ENCODE measurements at regions not wholly inside any gene's neighbourhood (a gene's known extent, or its start where the extent isn't known, plus 50 kb on each side); places are given as distances from the start of the nearest gene placed in this dataset.

DNA sequence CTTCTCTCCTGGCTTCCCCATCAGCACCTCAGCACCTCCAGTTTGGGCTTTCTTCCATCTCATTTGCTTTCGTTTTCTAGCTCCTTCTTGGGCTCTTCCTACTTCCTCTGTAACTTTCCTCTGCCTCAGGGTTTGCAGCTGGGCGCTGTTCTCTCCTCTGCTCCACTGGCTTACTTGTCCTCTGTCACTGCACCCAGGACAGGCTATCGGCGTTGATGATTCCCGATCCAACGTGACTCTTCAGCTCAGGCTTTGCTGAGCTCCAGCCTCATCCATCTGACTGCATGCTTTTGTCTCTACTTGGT is 362.4 kb downstream of the CYRIA start:
- no peak overlapping the region for H2AFZ ChIP-seq (replicated peaks; ENCODE audit: low read length, poor library complexity)
- H3K4me1 ChIP-seq (ENCODE audit: control insufficient read depth, insufficient read depth, low read length): no peaks in the 10 kb centered on the region
- H2BK15ac ChIP-seq (ENCODE audit: low read depth, low read length): no peak overlapping the region
- no peak overlapping the region for H3K4me2 ChIP-seq (ENCODE audit: low read depth, low read length)
- H3K27me3 ChIP-seq (ENCODE audit: control insufficient read depth, insufficient read depth, low read length): no peaks in the 10 kb centered on the region
- no peak overlapping the region for H4K91ac ChIP-seq (ENCODE audit: insufficient read depth, low read depth, low read length)
- H3K56ac ChIP-seq (ENCODE audit: extremely low read depth, insufficient read depth, low read length): no peak overlapping the region
- WGBS, 2 experiments (ENCODE audit: extremely low coverage in 2 of 2, insufficient read length in 1 of 2): 31% methylated on average over 6 of the region's 6 CpGs; no CpG with 5 or more reads in 1 of the 2 experiments
- DNase-seq: no peak
- TF ChIP-seq RFX5 (IDR thresholded peaks at IDR 0.05; ENCODE audit: low read depth, low read length): no peak
- no peak for TF ChIP-seq MAFK (IDR thresholded peaks at IDR 0.05; ENCODE audit: low read depth, low read length)
- TF ChIP-seq RCOR1 (IDR thresholded peaks at IDR 0.05; ENCODE audit: insufficient replicate concordance, low read length): no peak
- no peak for TF ChIP-seq NFE2L2 (IDR thresholded peaks at IDR 0.05; ENCODE audit: low read depth, low read length)
- no peak for TF ChIP-seq MAZ (IDR thresholded peaks at IDR 0.05; ENCODE audit: borderline replicate concordance, low read depth, low read length)
- no peak for TF ChIP-seq CEBPB (IDR thresholded peaks at IDR 0.05; ENCODE audit: low read depth, low read length)
- TF ChIP-seq MXI1 (IDR thresholded peaks at IDR 0.05; ENCODE audit: borderline replicate concordance, low read depth, low read length): no peak
- TF ChIP-seq, protein P1, sequence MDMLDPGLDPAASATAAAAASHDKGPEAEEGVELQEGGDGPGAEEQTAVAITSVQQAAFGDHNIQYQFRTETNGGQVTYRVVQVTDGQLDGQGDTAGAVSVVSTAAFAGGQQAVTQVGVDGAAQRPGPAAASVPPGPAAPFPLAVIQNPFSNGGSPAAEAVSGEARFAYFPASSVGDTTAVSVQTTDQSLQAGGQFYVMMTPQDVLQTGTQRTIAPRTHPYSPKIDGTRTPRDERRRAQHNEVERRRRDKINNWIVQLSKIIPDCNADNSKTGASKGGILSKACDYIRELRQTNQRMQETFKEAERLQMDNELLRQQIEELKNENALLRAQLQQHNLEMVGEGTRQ (IDR thresholded peaks at IDR 0.05; ENCODE audit: low read depth, low read length): no peak
- no peak for TF ChIP-seq SMC3 (IDR thresholded peaks at IDR 0.05; ENCODE audit: low read depth, low read length)
- TF ChIP-seq BHLHE40 (IDR thresholded peaks at IDR 0.05; ENCODE audit: low read depth, low read length): no peak
- no peaks in the 10 kb centered on the region for H3K9me1 ChIP-seq (ENCODE audit: insufficient read depth, low read length)
- H2AK5ac ChIP-seq (ENCODE audit: low read depth, low read length): no peak overlapping the region
- H2BK120ac ChIP-seq (ENCODE audit: low read depth, low read length): no peak overlapping the region
- H4K5ac ChIP-seq (ENCODE audit: low read depth, low read length): no peak overlapping the region
- ChIA-PET POLR2A (ENCODE audit: unreplicated experiment) (no interaction called here), CTCF (no interaction called here)
- no peak overlapping the region for H2BK20ac ChIP-seq (ENCODE audit: low read depth, low read length)
- H3K36me3 ChIP-seq (ENCODE audit: control insufficient read depth, insufficient read depth, low read length): no peaks in the 10 kb centered on the region
- no peak overlapping the region for H3K27ac ChIP-seq (ENCODE audit: insufficient read depth, low read length)
- H4K8ac ChIP-seq (ENCODE audit: low read depth in 2 of 2, low read length in 2 of 2): no peak overlapping the region
- no peak overlapping the region for H3K18ac ChIP-seq (ENCODE audit: low read depth, low read length)
- intact Hi-C loops (cut with micrococcal nuclease) (no loop called here), dilution Hi-C loops (cut with HindIII; ENCODE audit: low sequenced_read_pairs, unreplicated experiment) (no loop called here), in situ Hi-C loops (cut with MboI; ENCODE audit: low sequenced_read_pairs) (no loop called here)
- no peak overlapping the region for H3K23ac ChIP-seq (ENCODE audit: low read depth, low read length)
- no peak overlapping the region for H3K4me3 ChIP-seq (ENCODE audit: insufficient read depth, low read depth, low read length)
- H4K20me1 ChIP-seq (ENCODE audit: insufficient read depth, low read length): no peaks in the 10 kb centered on the region
- no peak overlapping the region for H3K9ac ChIP-seq (ENCODE audit: low read depth, low read length)
- H3K4ac ChIP-seq (ENCODE audit: low read depth, low read length): no peak overlapping the region
- no peak for ATAC-seq (ENCODE audit: low read depth)
- BruUV-seq (replicated peaks): no TSS peak
- H3K79me1 ChIP-seq (ENCODE audit: low read depth in 1 of 2, low read length in 2 of 2): no peaks in the 10 kb centered on the region
- peaks cover 6% of the 10 kb centered on the region for H3K9me3 ChIP-seq (ENCODE audit: control insufficient read depth, insufficient read depth, low read length)
- no peak overlapping the region for H2BK5ac ChIP-seq (ENCODE audit: low read depth, low read length, poor library complexity, severe bottlenecking)
- no peak overlapping the region for H3K14ac ChIP-seq (replicated peaks; ENCODE audit: low read depth, low read length)
- no peak overlapping the region for H2AK9ac ChIP-seq (replicated peaks; ENCODE audit: low read depth, low read length, poor library complexity)

All from IMR-90 (cell line).